ENCODE measurements at regions not wholly inside any gene's neighbourhood (a gene's known extent, or its start where the extent isn't known, plus 50 kb on each side); places are given as distances from the start of the nearest gene placed in this dataset.
"Not testable (repeated sequence)": the region's sequence is repeated elsewhere in the genome, so short reads cannot be mapped to it uniquely, and the experiment has no call there.

DNA sequence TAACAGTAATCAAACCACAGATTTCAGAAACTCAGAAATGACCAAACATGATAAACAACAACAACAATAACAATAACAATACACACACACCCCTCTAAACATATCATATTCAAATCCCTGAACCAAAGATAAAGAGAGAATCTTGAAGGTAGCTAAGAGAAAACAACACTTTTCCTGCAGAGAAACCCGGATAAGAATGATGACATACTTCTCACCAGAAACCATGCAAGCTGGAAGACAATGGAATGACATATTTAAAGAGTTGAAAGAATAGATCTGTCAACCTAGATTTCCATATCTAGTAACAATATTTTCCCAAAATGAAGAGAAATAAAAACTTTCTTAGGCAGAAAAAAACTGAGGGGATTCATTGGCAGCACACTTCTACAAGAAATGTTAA is 138.1 kb downstream of the LIG4 start:
- DNase-seq (ENCODE audit: low spot score), result no peak

DNA sequence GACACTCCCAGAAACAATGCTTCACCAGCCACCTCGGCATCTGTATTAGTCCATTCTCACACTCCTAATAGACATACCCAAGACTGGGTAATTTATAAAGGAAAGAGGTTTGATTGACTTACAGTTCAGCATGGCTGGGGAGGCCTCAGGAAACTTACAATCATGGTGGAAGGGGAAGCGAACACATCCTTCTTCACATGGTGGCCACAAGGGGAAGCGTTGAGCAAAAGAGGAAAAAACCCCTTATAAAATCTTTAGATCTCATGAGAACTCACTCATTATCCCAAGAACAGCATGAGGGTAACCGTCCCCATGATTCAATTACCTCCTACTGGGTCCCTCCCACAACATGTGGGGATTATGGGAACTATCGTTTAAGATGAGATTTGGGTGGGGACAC is 140.9 kb downstream of the LIG4 start:
- not testable (repeated sequence) for DNase-seq (ENCODE audit: low spot score)

DNA sequence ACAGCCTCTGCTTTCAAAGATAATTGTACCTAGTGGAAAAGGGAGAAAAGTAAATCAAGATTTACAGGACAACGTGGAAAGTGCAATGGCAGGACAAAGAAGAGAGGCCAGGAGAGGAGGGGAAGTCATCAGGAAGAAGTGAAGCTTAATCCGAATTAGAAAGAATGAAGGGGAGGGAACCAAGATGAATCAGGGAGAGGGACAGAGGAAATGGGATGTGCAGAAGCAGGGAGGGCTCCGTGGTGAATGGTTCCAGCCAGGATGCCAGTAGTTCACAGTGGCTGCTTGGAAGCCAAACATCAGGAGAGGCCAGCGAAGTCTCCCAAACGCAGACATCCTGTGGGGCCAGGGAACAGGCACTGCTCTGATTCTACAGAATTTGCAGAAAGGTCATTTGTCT is 144.4 kb downstream of the LIG4 start:
- no peak for DNase-seq (ENCODE audit: low spot score)

DNA sequence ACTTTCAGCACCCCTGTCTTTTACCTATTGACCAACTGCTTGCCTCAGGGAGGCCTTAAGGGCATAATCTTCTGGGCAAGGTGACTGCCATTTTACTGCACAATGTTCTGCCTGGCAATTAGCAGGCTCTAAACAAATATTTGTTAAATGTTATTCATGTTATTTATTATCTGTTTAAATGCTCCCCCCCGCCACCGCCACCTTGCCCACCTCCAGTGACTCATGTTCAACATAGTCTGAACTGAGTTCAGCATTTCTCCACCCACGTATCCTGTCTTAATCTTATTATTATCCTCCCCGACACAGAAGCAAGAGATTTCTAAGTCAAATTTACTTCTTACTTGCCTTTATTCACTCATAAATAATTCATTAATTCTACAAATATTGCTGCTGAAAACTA is 144.8 kb downstream of the LIG4 start:
- DNase-seq (ENCODE audit: low spot score), result no peak

DNA sequence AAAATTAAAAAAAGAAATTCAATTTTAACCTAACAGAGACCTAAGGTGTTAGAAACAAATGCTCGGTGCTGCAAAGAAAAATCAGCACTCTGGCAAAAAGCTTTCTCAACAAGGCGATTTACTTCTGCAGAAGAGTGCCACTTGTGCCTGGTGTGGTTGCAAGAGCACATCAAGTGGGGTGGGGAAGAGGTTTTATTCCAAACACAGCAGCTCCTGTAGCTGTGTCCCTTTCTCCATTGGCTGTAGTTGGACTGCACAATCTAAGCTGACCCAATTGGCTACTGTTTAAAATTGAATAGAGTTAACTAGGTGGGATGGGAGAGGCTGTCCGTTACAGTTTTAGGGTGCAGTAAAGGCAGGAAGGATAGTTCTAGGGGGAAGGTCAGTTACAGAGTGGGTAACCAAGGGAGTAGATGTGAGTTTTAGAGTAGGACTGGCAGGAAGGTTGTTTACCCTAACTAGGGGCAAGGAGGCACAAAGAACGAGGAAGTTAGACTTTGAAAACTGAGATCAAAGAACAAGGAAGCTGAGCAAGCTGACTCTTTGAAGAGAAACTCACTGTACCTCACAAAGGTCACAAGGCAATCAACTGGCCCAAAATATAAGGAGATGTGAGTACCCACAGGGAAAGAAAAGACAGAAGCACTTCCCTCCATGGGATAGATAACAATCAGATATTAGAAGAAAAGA is 145.7 kb downstream of the LIG4 start:
- no peak for DNase-seq (ENCODE audit: low spot score)

DNA sequence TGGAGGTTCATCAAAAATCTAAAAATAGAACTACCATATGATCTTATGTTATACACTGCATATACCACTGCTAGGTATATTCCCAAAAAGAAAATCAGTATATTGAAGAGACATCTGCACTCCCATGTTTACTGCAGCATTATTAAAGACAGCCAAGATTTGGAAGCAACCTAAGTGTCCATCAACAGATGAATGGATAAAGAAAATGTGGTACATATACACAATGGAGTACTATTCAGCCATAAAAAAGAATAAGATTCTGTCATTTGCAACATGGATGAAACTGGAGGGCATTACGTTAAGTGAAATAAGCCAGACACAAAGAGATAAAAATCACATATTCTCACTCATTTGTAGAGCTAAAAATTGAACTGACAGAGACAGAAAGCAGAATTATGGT is 151.0 kb downstream of the LIG4 start:
- not testable (repeated sequence) for DNase-seq (ENCODE audit: low spot score)

DNA sequence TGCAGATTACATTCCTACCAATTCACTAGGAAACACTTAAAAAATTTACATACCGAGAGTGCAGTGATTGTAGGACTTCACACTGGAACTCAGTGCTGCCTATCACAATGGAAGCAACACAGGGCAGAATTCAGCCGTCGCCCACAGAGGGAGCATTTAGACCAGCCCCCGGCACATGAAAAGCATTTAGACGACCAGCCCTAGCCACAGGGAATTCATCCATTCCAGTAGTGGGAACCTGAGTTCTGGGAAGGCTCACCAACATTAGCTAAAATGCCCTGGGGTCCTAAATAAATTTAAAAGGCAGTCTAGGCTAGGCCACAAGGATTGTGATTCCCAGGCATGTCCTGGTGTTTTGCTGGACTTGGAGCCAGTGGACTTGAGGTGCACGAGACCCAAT is 155.2 kb downstream of the LIG4 start:
- peak; percentile 26 for DNase-seq (ENCODE audit: low spot score)

DNA sequence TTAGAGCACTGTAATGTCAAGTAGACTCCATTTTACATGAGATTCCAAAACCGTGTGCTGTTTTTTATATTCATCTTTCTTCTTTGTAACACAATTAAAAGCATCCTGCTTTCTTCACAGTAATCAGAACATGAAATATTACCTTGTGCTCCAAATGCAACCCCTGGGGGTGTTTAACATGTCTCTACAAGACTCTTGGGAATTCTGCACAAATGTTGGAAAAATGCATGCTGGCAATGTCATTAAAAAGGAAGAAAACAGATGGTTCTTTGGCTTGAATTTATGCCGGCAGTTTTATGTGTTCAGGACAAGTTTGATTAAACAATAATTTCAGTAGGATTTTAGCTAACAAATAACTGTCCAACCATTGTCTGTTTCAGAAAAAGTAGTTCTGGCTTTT is 159.1 kb downstream of the LIG4 start:
- no peak for DNase-seq (ENCODE audit: low spot score)

DNA sequence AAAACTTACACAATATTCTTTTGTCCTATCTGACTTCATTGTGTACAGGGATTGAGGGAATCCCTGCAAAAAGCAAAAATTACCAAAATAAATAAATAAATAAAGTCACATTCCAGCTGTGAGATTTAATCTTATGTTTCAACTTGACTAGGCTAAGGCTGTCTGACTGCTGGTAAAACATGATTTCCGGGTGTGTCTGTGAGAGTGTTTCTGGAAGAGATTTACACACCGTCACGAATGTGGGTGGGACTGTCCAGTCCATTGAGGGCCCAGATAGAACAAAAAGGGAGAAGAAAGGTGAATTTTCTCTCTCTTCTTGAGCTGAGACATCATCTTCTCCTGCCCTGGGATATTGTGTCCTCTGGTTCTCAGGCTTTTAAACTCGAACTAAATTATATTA is 166.1 kb downstream of the LIG4 start:
- DNase-seq (ENCODE audit: low spot score), result no peak

DNA sequence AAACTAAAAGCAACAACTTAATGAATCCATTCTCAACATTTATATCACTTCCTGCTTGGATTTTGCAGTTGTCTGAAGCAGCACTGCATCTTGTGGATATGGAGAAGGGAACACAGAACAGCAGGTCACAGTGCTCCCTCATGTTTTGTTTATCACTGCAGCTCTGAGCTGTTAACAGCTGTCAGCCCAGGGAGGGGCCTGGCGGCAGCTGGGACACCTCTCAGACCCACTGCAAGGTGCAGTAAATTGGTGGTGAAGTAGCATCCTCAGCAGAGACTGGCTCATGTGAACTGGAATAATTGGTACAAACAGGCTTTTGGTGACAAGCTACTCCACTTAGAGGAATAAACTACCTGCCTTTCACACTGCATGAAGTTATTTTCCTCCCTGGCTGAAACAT is 170.4 kb downstream of the LIG4 start:
- DNase-seq (ENCODE audit: low spot score), result no peak

DNA sequence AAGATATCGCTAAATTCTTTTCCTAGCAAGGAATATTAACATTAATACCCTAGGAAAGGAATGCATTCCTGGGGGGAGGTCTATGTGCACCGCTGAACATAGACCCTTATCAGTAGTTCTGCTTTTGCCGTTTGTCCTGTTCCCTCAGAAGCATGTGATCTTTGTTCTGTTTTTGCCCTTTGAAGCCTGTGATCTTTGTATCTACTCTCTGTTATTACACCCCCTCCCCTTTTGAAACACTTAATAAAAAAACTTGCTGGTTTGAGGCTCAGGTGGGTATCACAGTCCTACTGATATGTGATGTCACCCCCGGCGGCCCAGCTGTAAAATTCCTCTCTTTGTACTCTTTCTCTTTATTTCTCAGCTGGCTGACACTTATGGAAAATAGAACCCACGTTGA is 172.5 kb downstream of the LIG4 start:
- not testable (repeated sequence) for DNase-seq (ENCODE audit: low spot score)

DNA sequence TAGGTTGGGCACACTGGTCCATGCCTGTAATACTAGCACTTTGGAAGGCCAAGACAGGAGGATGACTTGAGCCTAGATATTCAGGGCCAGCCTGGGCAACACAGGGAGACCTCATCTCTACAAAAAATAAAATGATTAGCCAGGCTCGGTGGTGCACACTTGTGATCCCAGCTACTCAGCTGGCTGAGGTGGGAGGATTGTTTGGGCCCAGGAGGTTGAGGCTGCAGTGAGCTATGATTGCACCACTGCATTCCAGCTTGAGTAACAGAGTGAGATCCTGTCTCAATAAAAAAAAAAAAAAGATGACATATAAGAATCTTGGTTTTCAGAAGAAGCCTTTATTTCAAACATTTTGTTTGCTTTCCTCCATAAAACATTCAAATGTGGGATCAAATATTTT is 178.0 kb downstream of the LIG4 start:
- no peak for DNase-seq (ENCODE audit: low spot score)

DNA sequence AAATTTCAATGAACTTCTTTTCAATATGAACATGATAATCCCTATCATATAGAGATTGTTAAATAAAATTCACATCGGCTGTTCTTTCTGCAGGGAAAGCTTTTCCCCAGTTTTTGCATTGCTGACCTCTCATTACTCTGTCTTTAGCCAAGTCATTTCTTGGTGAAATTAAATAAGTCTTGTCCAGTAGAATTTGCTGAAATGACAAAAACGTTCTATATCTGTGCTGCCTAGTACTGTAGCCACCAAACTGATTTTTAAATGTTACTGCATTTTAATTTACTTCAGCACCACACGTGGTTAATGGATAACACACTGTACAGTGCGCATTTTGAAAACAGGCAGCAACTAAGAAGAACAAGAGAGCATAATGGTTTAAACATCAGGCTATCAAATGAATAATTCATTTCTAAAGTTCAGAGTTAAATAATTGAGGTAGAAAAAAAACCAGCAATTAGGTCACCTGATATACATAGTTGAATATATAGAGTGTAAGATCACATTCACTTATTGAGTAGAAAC is 178.9 kb downstream of the LIG4 start:
- DNase-seq (ENCODE audit: low spot score), result no peak

DNA sequence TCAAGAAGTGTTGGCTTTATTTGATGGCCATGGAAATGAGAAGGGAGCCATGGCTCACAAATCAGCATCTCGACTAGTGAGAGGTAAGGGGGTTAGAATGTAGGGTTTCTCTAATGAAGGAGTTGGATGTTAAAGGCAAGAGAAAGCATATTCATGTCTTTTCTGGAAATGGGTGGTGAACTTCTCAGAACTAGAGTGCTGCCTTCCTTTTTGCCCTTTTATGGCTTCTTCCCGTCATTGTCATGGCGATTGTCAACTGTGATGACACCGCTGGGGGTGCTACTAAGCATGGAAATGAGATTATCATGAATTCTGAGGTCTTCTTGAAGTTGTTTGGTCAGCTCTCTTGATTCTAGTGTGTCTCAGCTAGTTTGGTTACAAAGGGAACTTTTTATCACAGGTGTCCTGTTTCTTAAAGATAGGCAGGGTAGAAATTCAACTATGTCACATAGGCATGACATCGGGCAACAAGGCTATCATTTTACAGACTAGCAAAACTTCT is 180.4 kb downstream of the LIG4 start:
- no peak for DNase-seq (ENCODE audit: low spot score)

DNA sequence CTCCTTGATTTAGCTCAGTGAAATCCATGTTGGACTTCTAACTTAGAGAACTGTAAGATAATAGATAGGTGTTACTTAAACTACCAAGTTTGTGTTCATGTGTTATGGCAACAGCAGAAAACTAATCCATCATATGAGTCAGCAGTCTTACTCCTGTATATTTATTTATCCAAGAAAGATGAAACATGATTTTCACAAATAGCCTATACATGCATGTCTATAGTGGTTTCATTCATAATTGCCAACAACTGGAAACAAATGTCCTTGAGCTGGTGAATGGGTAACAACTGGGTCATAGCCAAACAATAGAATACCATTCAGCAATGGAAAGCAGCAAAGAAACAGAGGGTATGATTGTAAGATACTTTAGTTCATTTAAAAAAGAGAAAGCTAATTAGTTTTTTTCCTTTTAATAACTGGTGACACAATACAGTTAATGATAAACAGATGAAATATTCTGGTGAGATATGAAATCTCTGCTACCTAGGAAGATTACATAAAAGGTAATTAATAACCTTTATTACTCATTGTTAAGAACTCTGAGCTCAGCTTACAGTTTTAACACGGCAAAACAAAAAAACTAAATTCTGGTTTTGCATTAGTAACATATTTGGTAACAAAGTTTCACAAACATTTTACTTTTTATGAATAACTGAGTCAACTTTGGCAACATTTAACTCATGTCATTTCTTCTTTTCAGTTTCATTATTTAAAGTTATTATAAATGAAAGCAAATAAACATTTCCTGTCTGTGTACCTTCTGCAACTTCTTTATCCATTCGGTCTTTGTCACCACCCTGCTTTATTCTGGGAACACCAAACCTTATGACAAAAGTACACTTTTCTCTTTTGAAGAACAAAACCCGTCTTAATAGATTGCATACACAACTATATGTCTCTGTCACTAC is 181.3 kb downstream of the LIG4 start:
- DNase-seq (ENCODE audit: low spot score), result no peak

DNA sequence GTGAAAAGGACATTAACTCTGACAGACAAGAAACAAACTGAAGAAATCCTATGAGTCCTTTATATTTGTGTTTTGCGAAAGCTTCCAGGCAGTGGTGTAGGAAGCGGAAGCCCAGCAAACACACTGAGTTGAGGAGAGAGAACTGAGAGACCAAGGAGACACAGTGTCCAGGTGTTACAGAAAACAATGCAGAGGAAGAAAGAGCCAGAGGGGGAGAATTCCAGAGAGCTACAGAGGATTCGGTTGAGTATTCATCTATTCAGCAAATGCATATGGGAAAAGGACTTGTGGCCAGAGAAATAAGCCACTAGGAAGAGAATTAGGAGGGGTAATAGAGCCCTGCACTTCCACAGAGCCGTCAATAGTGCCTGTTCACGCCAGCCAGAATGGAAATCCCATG is 183.5 kb downstream of the LIG4 start:
- DNase-seq (ENCODE audit: low spot score), result no peak

DNA sequence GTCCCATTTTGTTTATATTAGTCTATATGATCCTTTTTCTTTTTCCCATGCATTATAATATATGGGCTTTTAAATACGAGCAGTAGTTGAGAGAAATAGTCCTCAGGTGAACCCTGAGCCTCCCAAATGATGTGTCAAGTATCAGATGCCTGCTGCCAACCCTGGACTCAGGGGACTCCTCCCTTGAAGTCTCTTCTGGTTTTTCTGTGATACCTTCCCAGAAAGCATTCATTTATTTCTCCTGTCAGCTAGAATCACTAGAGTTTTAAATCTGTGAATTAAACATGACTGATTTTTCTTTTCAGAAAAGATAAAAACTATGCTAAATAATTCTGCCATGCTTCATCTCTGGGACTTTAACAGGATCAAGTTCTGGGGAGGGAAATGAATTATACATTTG is 184.6 kb downstream of the LIG4 start:
- DNase-seq (ENCODE audit: low spot score), result no peak

DNA sequence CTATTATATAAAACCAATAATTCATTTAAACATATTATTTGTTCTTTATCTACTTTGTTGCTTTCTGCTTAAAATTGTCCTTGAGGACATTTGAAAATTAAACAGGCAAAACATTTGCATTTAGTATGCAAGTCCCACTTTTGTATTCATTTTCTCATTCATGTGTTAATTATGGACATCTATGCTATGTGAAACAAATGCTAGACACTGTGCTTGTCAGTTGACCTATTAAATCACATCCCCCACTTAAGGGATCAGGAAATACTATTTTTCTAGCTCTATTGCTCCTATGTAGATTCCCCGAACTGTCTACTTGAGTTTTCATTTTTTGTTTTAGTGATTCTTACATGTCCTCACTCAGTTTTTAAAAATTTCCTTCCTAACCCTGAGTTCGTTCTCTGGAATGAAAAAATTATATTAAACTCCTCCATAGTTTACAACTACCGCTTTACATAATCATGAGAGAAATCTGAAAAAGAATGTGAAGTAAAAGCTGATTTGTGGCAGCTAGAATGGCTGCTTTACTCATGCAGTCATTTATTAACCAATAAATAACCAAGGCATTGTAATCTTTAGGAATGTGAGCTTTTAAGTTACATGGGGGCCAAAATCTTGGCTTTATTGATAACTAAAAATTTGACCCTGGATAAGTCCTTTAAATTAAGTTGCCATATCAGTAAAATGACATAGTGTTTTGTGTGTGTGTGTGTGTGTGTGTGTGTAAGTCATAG is 188.5 kb downstream of the LIG4 start:
- DNase-seq (ENCODE audit: low spot score), result no peak

DNA sequence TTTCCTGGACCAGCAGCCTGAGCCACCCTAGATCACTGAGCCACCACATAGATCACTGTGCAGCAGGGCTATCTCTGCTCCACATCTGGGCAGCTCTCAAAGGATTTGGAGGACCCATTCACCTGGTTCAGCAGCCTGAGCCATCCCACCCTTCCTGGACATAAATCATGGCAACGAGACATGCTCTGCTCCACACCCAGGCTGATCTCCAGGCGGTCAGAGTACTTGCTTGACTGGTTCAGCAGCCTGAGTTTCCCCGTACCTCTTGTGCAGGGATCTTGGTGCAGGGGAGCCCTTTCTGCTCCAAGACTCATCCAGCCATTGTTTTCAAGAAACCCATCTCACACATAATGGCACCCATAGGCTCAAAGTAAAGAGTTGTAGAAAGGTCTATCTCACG is 195.3 kb downstream of the LIG4 start:
- DNase-seq (ENCODE audit: low spot score), result no peak

DNA sequence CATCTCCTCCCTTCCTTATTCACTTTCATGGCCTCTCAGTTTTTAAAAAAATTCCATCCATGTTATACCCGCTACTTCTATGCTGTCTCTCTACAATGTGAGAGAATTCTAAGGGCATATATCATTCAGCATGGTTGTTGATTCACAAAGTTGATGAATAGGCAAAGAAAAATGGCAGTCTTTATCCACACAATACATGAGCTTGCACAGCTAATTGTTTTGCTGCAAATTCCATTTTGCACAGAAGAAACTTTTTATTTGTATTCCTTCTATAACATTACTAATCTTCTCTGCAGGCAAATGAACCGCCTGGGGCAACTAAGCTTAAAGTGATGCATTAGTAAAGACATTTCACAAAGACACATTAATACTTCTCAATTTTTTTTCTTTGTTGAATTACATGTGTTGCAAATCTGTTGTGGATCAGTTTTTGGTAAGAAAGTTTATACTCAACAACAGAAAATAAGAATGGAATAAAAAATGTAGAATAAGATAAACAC is 196.9 kb downstream of the LIG4 start:
- no peak for DNase-seq (ENCODE audit: low spot score)

DNA sequence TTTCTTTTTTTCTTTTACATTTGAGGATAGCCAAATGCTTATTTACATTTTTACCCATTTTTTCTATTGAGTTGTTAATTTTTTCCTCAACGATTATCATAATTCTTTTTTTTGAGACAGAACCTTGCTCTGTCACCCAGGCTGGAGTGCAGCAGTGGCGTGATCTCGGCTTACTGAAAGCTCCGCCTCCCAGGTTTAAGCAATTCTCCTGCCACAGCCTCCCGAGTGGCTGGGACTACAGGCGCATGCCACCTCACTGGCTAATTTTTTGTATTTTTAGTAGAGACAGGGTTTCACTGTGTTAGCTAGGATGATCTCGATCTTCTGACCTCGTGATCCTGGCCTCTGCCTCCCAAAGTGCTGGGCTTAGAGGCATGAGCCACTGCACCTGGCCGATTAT is 208.7 kb downstream of the LIG4 start:
- no peak for DNase-seq (ENCODE audit: low spot score)

DNA sequence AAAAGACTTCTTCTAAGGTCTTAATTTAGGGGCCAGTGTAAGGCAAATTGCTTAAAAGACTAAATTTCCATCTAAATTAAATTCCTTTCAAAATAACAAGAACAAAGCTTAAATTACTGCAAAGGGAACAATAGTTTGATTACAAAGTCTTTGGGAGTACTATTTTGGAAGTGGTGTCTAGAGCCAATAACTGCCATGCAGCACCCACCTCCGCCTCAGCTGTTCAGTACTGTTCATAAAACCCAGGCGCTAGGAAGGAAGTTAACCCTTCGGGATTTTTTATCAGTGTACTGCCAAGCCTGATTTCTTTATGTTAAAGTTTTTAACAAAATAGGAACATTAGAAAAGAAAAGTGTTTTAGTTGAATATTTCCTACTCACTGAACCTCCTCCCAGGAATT is 210.1 kb downstream of the LIG4 start:
- DNase-seq (ENCODE audit: low spot score), result no peak
